Lower lobe of right lung (tissue), 2 donors: ENCODE measurements at regions not wholly inside any gene's neighbourhood (a gene's known extent, or its start where the extent isn't known, plus 50 kb on each side); places are given as distances from the start of the nearest gene placed in this dataset.

Experiments
- ATAC-seq, 2 donors: fragments of 200-7000 bp; cut with Tn5 transposase; one replicate each; pipeline ENCODE4 v1.9.1; 2020 to 2022; ENCODE audit warnings: mild to moderate bottlenecking in 2 of 2, moderate library complexity in 2 of 2
- DNase-seq: peaks from one replicate; pipeline ENCODE4 v3.0.0-alpha.2; 2020
- H3K27ac ChIP-seq: fragments of 200-600 bp; one replicate; pipeline ENCODE4 v1.8.0; 2022
- H3K27me3 ChIP-seq: fragments of 200-600 bp; one replicate; pipeline ENCODE4 v1.8.0; 2022; ENCODE audit warnings: low read depth
- H3K36me3 ChIP-seq: fragments of 200-600 bp; one replicate; pipeline ENCODE4 v1.8.0; 2022; ENCODE audit warnings: mild to moderate bottlenecking
- H3K4me1 ChIP-seq: fragments of 200-600 bp; one replicate; pipeline ENCODE4 v1.8.0; 2022
- H3K4me3 ChIP-seq: fragments of 200-600 bp; one replicate; pipeline ENCODE4 v1.8.0; 2022; ENCODE audit warnings: mild to moderate bottlenecking
- H3K9me3 ChIP-seq: fragments of 200-600 bp; one replicate; pipeline ENCODE4 v1.8.0; 2022
- CTCF ChIP-seq: fragments of 200-600 bp; IDR thresholded peaks from one replicate; pipeline ENCODE4 v1.8.0; 2022; ENCODE audit warnings: antibody characterized with exemption, mild to moderate bottlenecking
- intact Hi-C: fragments of 100-400 bp; cut with DNase I; formaldehyde crosslinking; loops from one replicate; pipeline ENCODE4 v1.11.0; 2022
- donor health status: DM: no; HTN: yes; CAD: no; lungs with severe emphysema.

DNA sequence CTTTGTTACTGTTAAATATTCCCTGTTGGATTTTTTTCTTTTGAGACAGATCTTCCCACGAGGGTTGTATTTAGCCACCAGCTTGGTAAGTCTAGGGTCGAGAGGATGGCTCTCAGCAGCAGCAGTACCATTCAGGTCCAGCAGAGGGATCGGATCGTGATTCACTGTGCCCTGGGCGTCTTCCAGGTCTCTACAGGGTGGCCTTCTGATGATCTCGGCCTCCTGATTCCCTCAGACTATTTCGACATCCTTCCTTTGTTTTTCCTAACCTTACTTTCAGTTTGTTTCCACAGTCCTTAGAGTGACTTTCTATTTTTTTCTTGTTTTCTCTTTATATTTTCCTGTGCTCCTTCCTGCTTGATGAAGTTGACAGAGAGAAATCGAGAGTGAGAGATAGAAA lies 1436.9 kb downstream of the UQCRFS1 start:
- DNase-seq (no peak), ATAC-seq (peak in 1 of 2 donors; percentile 77)
- intact Hi-C loops, result no loop called here
- no peak overlapping the region for H3K4me3 ChIP-seq
- TF ChIP-seq CTCF, result no peak
- H3K9me3 ChIP-seq, result no peaks in the 10 kb centered on the region
- no peak overlapping the region for H3K27ac ChIP-seq
- no peaks in the 10 kb centered on the region for H3K4me1 ChIP-seq
- peaks cover 8% of the 10 kb centered on the region for H3K36me3 ChIP-seq
- H3K27me3 ChIP-seq, result no peaks in the 10 kb centered on the region

DNA sequence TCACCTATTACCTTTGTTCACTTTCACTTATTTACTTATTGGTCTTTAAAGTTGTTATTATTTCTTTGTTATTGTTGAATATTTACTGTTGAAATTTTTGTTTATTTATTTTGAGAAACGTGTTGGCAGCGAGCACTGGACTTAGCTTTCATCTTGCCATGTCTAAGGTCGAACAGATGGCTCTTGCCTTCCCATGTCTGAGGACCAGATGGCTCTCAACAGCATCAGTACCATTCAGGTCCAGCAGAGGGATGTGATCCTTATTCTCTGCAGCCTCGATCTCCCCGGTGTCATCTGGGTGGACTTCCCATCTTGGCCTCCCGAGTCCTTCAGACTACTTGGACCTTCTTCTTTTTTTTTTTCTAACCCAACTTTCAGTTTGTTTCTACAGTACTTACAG lies 1437.6 kb downstream of the UQCRFS1 start:
- Histone ChIP-seq H3K27me3 (no peaks in the 10 kb centered on the region), H3K9me3 (no peaks in the 10 kb centered on the region), H3K4me1 (no peaks in the 10 kb centered on the region), H3K27ac (no peak overlapping the region), H3K36me3 (peaks cover 8% of the 10 kb centered on the region), H3K4me3 (no peak overlapping the region)
- intact Hi-C loops, result no loop called here
- no peak for ATAC-seq
- DNase-seq, result no peak
- no peak for TF ChIP-seq CTCF

DNA sequence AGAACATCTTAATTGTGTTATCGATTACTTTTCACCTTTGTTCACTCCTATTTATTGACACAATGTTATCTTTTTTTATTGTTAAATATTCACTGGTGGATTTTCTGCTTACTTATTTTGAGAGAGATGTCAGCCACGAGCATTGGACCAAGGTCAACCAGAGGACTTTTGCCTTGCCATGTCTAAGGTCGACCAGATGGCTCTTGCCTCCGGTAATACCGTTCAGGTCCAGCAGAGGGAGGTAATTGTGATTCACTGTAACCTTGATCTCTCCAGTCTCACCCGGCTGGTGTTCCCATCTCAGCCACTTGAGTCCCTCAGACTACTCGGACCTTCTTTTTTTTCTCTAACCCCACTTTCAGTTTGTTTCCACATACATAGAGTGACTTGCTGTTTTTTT lies 1438.1 kb downstream of the UQCRFS1 start:
- intact Hi-C loops, result no loop called here
- Histone ChIP-seq H3K9me3 (no peaks in the 10 kb centered on the region), H3K27ac (no peak overlapping the region), H3K4me1 (no peaks in the 10 kb centered on the region), H3K27me3 (no peaks in the 10 kb centered on the region), H3K4me3 (no peak overlapping the region), H3K36me3 (peaks cover 8% of the 10 kb centered on the region)
- ATAC-seq (peak in 1 of 2 donors; percentile 47), DNase-seq (no peak)
- no peak for TF ChIP-seq CTCF

DNA sequence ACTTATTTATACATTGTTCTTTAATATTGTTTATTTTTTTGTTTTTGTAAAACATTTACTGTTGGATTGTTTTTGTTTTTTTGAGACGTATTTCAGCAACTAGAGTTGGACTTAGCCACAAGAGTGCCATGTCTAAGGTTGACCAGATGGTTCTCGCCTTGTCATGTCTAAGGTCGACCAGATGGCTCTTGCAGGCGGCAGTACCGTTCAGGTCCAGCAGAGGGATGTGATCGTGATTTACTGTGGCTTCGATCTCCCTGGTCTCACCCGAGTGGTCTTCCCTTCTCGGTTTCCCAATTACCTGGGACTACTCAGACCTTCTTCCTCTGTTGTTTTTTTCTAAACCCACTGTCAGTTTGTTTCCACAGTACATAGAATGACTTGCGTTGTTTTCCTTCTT lies 1438.6 kb downstream of the UQCRFS1 start:
- TF ChIP-seq CTCF, result no peak
- no peak for DNase-seq

DNA sequence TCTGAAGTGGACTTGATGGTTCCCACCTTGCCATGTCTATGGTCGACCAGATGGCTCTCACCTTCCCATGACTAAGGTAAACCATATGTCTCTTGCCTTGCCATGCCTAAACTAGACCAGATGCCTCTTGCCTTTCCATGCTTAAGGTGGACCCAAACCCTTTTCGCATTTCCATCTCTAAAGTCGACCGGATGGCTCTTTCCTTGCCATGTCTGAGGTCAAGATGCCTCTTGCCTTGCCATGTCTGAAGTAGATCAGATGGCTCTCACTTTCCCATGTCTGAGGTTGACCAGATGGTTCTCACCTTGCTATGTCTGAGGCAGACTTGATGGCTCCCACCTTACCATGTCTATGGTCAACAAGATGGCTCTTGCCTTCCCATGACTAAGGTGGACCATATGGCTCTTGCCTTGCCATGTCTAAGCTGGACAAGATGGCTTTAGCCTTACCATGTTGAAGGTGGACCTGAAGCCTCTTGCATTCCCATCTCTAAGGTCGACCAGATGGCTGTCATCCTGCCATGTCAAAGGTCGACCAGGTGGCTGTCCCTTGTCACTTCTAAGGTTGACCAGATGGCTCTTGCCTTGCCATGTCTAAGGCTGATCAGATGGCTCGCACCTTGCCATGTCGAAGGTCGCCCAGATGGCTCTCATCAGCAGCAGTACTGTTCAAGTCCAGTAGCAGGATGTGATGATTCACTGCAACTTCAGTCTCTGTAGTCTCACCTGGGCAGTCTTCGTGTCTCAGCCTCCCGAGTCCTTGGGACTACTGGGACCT lies 1439.4 kb downstream of the UQCRFS1 start:
- Histone ChIP-seq H3K36me3 (peaks cover 8% of the 10 kb centered on the region), H3K27me3 (no peaks in the 10 kb centered on the region), H3K27ac (no peak overlapping the region), H3K4me1 (no peaks in the 10 kb centered on the region), H3K9me3 (peaks cover 2% of the 10 kb centered on the region), H3K4me3 (no peak overlapping the region)
- ATAC-seq (no peak), DNase-seq (no peak)
- no peak for TF ChIP-seq CTCF
- intact Hi-C loops, result no loop called here

More for the DNA sequence above, 1438.6 kb downstream of the UQCRFS1 start:
- intact Hi-C loops, result no loop called here
- no peak overlapping the region for H3K4me3 ChIP-seq
- H3K9me3 ChIP-seq, result no peaks in the 10 kb centered on the region
- peaks cover 8% of the 10 kb centered on the region for H3K36me3 ChIP-seq
- no peaks in the 10 kb centered on the region for H3K4me1 ChIP-seq
- no peak for ATAC-seq
- H3K27ac ChIP-seq, result no peak overlapping the region
- no peaks in the 10 kb centered on the region for H3K27me3 ChIP-seq
